K562 (cell line): ENCODE measurements at regions not wholly inside any gene's neighbourhood (a gene's known extent, or its start where the extent isn't known, plus 50 kb on each side); places are given as distances from the start of the nearest gene placed in this dataset.

Experiments
- ATAC-seq: fragments of 200-7000 bp; cut with Tn5 transposase; 3 replicates; pipeline ENCODE4 v1.9.1; 2020; ENCODE audit warnings: moderate library complexity
- BruUV-seq: library from RNA; stranded (reverse); fragments of 400-500 nt; replicated peaks from 2 replicates; lab custom pipeline; 2021; lab: Mats Ljungman, UMichigan
- CTCF ChIA-PET: fragments of 300-600 bp; formaldehyde crosslinking; extraction: SDS; loops from one replicate; lab custom pipeline; 2021; ENCODE audit warnings: low intra/inter-chr PET ratio; lab: Yijun Ruan, JAX
- POLR2A ChIA-PET: fragments of 300-600, 350-650 bp; sonication (Branson Sonifier 250); formaldehyde crosslinking; extraction: SDS; loops from one replicate; lab custom pipeline; 2021; ENCODE audit warnings: antibody characterized with exemption, inconsistent platforms; lab: Yijun Ruan, JAX
- DNase-seq, 4 experiments: peaks; one replicate each; pipeline versions ENCODE4 v3.0.0 to v3.0.0-alpha.2; 2011 to 2018; ENCODE audit warnings: low spot score in 3 of 4, mixed read lengths in 3 of 4; ENCODE audit errors: extremely low read depth in 1 of 4
- FAIRE-seq: peaks from 2 replicates; lab custom pipeline; 2011; peaks lifted over from hg19 to GRCh38; lab: Jason Lieb, UNC
- H2AFZ ChIP-seq: 2 replicates; pipeline ENCODE4 v1.6.0; 2011; ENCODE audit warnings: low read depth, low read length, control low read depth, inconsistent platforms
- H3K27ac ChIP-seq: fragments of 200-600 bp; 3 replicates; pipeline ENCODE4 v1.8.0; 2011; ENCODE audit warnings: low read depth, mild to moderate bottlenecking, control low read depth, inconsistent platforms, low read length, moderate library complexity, mixed read lengths; ENCODE audit errors: extremely low read depth
- H3K27me3 ChIP-seq, 2 experiments: fragments of 300-600 bp in 1 of 2; 2 replicates in 1 of 2; 3 replicates in 1 of 2; pipeline versions ENCODE4 v1.6.0 to v1.8.0; 2011; ENCODE audit warnings: inconsistent platforms in 2 of 2, low read length in 2 of 2, mild to moderate bottlenecking in 1 of 2, mixed read lengths in 1 of 2, moderate library complexity in 1 of 2; ENCODE audit not compliant: control insufficient read depth in 2 of 2, insufficient read depth in 2 of 2
- H3K36me3 ChIP-seq: fragments of 300-600 bp; 3 replicates; pipeline ENCODE4 v1.8.0; 2011; ENCODE audit warnings: mild to moderate bottlenecking, low read length, inconsistent platforms; ENCODE audit not compliant: control insufficient read depth, insufficient read depth
- H3K4me1 ChIP-seq, 2 experiments: fragments of 200-600 bp in 1 of 2; replicated peaks in 1 of 2; 2 replicates in 1 of 2; 3 replicates in 1 of 2; pipeline versions ENCODE4 v1.5.1 to v1.8.0; 2011; ENCODE audit warnings: inconsistent platforms in 2 of 2, low read length in 2 of 2, mild to moderate bottlenecking in 1 of 2, mixed read lengths in 1 of 2, moderate library complexity in 1 of 2; ENCODE audit not compliant: control insufficient read depth in 2 of 2, insufficient read depth in 2 of 2
- H3K4me2 ChIP-seq: 2 replicates; pipeline ENCODE4 v1.6.1; 2011; ENCODE audit warnings: low read length, control low read depth, inconsistent platforms, mixed read lengths; ENCODE audit not compliant: insufficient read depth
- H3K4me3 ChIP-seq: fragments of 200-600 bp; sonication (generic), shearing (Covaris generic); 2 replicates; pipeline ENCODE4 v1.5.1; 2016; ENCODE audit warnings: control low read depth, inconsistent platforms
- H3K79me2 ChIP-seq: fragments of 200-600 bp; 3 replicates; pipeline ENCODE4 v1.8.0; 2011; ENCODE audit warnings: low read length, inconsistent platforms; ENCODE audit not compliant: control insufficient read depth, insufficient read depth
- H3K9ac ChIP-seq, 2 experiments: 2 replicates each; pipeline versions ENCODE4 v1.6.0 to v1.6.1; 2011; ENCODE audit warnings: low read depth in 2 of 2, low read length in 2 of 2, control low read depth in 1 of 2, inconsistent platforms in 1 of 2, mild to moderate bottlenecking in 1 of 2, mixed read lengths in 1 of 2; ENCODE audit not compliant: insufficient read depth in 1 of 2
- H3K9me1 ChIP-seq: one replicate; pipeline ENCODE4 v1.6.0; 2011; ENCODE audit warnings: inconsistent platforms, mild to moderate bottlenecking, low read length, moderate library complexity; ENCODE audit not compliant: control insufficient read depth, insufficient read depth
- H3K9me3 ChIP-seq: replicated peaks from 2 replicates; pipeline ENCODE4 v1.5.1; 2011; ENCODE audit warnings: low read depth, low read length, inconsistent platforms; ENCODE audit not compliant: control insufficient read depth, insufficient read depth
- H4K20me1 ChIP-seq: replicated peaks from 2 replicates; pipeline ENCODE4 v1.6.1; 2011; ENCODE audit warnings: low read length, inconsistent platforms, mixed read lengths; ENCODE audit not compliant: control insufficient read depth, insufficient read depth
- ADNP ChIP-seq: fragments of 200-800 bp; sonication (Bioruptor generic); IDR thresholded peaks from 2 replicates; pipeline ENCODE4 v1.6.1; 2016; ENCODE audit warnings: missing genetic modification characterization, missing compliant biosample characterization
- CAMTA2 ChIP-seq: fragments of 250-450 bp; sonication (Bioruptor Pico); conservative IDR thresholded peaks from 2 replicates; pipeline ENCODE4 v1.5.1; 2022
- EHMT2 ChIP-seq: fragments of 450-650 bp; IDR thresholded peaks from 2 replicates; pipeline ENCODE4 v1.6.1; 2018; ENCODE audit warnings: antibody characterized with exemption
- KLF1 ChIP-seq: fragments of 450-650 bp; IDR thresholded peaks from 2 replicates; pipeline ENCODE4 v1.6.1; 2016; ENCODE audit warnings: missing genetic modification characterization, missing compliant biosample characterization
- MYBL2 ChIP-seq, 2 experiments: fragments of 450-650 bp in 1 of 2; sonication (generic) in 1 of 2; formaldehyde crosslinking in 1 of 2; IDR thresholded peaks; 2 replicates each; pipeline versions ENCODE4 v1.6.1 to v1.8.1; 2017 to 2022; ENCODE audit warnings: borderline replicate concordance in 1 of 2, inconsistent platforms in 1 of 2, low read depth in 1 of 2, mild to moderate bottlenecking in 1 of 2, missing genetic modification reagents in 1 of 2, moderate library complexity in 1 of 2
- PHF21A ChIP-seq: fragments of 450-650 bp; IDR thresholded peaks from 2 replicates; pipeline ENCODE4 v1.6.1; 2017; ENCODE audit warnings: low read depth, borderline replicate concordance
- PHF8 ChIP-seq: fragments of 200-600 bp; sonication (generic); IDR thresholded peaks from 2 replicates; pipeline ENCODE4 v1.6.1; 2012; ENCODE audit warnings: mixed run types, mild to moderate bottlenecking, inconsistent platforms, low read length, moderate library complexity, borderline replicate concordance
- SETDB1 ChIP-seq: IDR thresholded peaks from one replicate; pipeline ENCODE4 v1.6.1; 2012; ENCODE audit warnings: low read length, control low read depth, inconsistent platforms
- YBX1 ChIP-seq: fragments of 450-650 bp; IDR thresholded peaks from 2 replicates; pipeline ENCODE4 v1.7.1; 2016; ENCODE audit warnings: mild to moderate bottlenecking
- ZNF12 ChIP-seq: sonication (generic); formaldehyde crosslinking; IDR thresholded peaks from 2 replicates; pipeline ENCODE4 v1.4.0; 2020; ENCODE audit warnings: mild to moderate bottlenecking, missing genetic modification reagents
- ZNF75A ChIP-seq: fragments of 450-650 bp; formaldehyde crosslinking; IDR thresholded peaks from 2 replicates; pipeline ENCODE4 v1.4.0; 2020; ENCODE audit warnings: mild to moderate bottlenecking
- WGBS: fragments of 100-300 bp; shearing (Covaris generic); methylation state at CpG from one replicate; pipeline ENCODE4 v1.1.6; 2016; ENCODE audit warnings: low coverage, mixed read lengths; ENCODE audit not compliant: insufficient coverage; ENCODE audit errors: missing lambda C conversion rate; 5-methylcytosine and 5-hydroxymethylcytosine counted together
- in situ Hi-C: fragments of 300-500 bp; cut with MboI; formaldehyde crosslinking; loops from 4 replicates; pipeline ENCODE4 v1.15.0; 2018; ENCODE audit warnings: inconsistent platforms, mixed read lengths
- intact Hi-C: fragments of 100-400 bp; cut with micrococcal nuclease; formaldehyde crosslinking; loops from 2 replicates; pipeline ENCODE4 v1.14.2; 2022
- TF ChIP-seq, protein P1 (sequence below): fragments of 250-450 bp; sonication (Bioruptor Pico); IDR thresholded peaks from 2 replicates; pipeline ENCODE4 v1.5.0; 2020; ENCODE audit warnings: mild to moderate bottlenecking, borderline replicate concordance
- TF ChIP-seq, protein P2 (sequence below): sonication (generic); formaldehyde crosslinking; IDR thresholded peaks from 2 replicates; pipeline ENCODE4 v1.8.0; 2022; ENCODE audit warnings: missing genetic modification reagents, mild to moderate bottlenecking, moderate library complexity, borderline replicate concordance

DNA sequence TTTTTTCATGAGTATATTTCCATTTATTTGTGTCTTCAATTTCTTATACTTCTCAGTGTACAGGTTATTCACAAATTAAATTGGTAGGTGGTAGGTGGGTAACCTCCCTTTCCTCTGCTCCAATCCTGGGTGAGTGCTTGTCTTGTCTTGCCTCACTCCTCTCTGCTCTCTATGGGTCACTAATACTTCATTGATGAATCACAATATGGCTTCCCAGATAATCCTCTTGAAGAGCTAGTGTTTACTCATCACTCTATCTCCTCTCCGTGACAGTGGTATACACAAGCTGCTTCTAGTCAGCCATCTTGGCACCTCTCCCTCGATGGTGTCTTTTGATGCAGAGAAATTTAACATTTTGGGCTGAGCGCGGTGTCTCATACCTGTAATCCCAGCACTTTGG lies 331.8 kb upstream of the NMUR2 start:
- POLR2A ChIA-PET, result no interaction called here
- DNase-seq (no peak), FAIRE-seq (no peak), ATAC-seq (no peak)
- CTCF ChIA-PET, result no interaction called here
- no peaks in the 10 kb centered on the region for H3K79me2 ChIP-seq
- no peaks in the 10 kb centered on the region for H4K20me1 ChIP-seq
- no peak overlapping the region for H3K4me2 ChIP-seq
- intact Hi-C loops (no loop called here), in situ Hi-C loops (no loop called here)
- 5% methylated on average over 4 of the region's 4 CpGs for WGBS
- no peaks in the 10 kb centered on the region for H3K36me3 ChIP-seq
- no peak overlapping the region for H3K9ac ChIP-seq
- no TSS peak for BruUV-seq
- H3K4me1 ChIP-seq, result no peaks in the 10 kb centered on the region
- H3K27ac ChIP-seq, result no peak overlapping the region
- no peak for TF ChIP-seq MYBL2 (IDR thresholded peaks at IDR 0.05; ENCODE audit: low read depth)
- TF ChIP-seq MYBL2 (CRISPR knock-in tag; IDR thresholded peaks at IDR 0.05; ENCODE audit: borderline replicate concordance), result no peak
- no peak for TF ChIP-seq PHF21A
- TF ChIP-seq, protein P1, sequence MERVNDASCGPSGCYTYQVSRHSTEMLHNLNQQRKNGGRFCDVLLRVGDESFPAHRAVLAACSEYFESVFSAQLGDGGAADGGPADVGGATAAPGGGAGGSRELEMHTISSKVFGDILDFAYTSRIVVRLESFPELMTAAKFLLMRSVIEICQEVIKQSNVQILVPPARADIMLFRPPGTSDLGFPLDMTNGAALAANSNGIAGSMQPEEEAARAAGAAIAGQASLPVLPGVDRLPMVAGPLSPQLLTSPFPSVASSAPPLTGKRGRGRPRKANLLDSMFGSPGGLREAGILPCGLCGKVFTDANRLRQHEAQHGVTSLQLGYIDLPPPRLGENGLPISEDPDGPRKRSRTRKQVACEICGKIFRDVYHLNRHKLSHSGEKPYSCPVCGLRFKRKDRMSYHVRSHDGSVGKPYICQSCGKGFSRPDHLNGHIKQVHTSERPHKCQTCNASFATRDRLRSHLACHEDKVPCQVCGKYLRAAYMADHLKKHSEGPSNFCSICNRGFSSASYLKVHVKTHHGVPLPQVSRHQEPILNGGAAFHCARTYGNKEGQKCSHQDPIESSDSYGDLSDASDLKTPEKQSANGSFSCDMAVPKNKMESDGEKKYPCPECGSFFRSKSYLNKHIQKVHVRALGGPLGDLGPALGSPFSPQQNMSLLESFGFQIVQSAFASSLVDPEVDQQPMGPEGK (CRISPR knock-in tag), result no peak
- H3K9me1 ChIP-seq, result no peaks in the 10 kb centered on the region
- H3K9me3 ChIP-seq, result no peaks in the 10 kb centered on the region
- H2AFZ ChIP-seq, result no peak overlapping the region
- no peak overlapping the region for H3K4me3 ChIP-seq
- no peaks in the 10 kb centered on the region for H3K27me3 ChIP-seq

DNA sequence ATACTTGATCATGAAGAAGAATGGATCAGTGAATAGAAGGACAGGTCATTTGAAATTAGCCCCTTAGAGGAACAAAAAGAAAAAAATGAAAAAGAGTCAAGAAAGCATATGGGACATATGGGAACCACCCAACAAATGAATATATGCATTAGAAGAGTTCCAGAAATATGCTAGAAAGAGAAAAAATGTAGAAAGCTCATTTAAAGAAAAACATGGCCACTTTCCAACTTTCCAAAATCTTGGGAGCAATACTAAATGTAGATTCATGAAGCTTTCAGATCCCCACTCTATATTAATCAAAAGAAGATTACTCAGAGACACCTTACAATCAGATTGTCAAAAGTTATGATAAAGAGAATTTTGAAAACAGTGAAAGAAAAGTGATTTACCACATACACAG lies 334.8 kb upstream of the NMUR2 start:
- intact Hi-C loops, result no loop called here
- in situ Hi-C loops, result no loop called here
- no peak overlapping the region for H3K9ac ChIP-seq
- H3K36me3 ChIP-seq, result no peaks in the 10 kb centered on the region
- H3K4me2 ChIP-seq, result no peak overlapping the region
- DNase-seq, result no peak
- FAIRE-seq, result no peak
- ChIA-PET POLR2A (no interaction called here), CTCF (no interaction called here)
- no peaks in the 10 kb centered on the region for H3K4me1 ChIP-seq
- H3K27me3 ChIP-seq, result no peaks in the 10 kb centered on the region
- H3K79me2 ChIP-seq, result no peaks in the 10 kb centered on the region
- H2AFZ ChIP-seq, result no peak overlapping the region
- H4K20me1 ChIP-seq, result no peaks in the 10 kb centered on the region
- no peak for ATAC-seq
- BruUV-seq, result no TSS peak
- no peak overlapping the region for H3K4me3 ChIP-seq
- no peak overlapping the region for H3K27ac ChIP-seq
- no peaks in the 10 kb centered on the region for H3K9me3 ChIP-seq
- no peaks in the 10 kb centered on the region for H3K9me1 ChIP-seq
- TF ChIP-seq KLF1 (tag) (no peak), PHF8 (no peak), ZNF75A (CRISPR knock-in tag) (no peak), ADNP (tag) (no peak), ZNF12 (CRISPR knock-in tag) (no peak), PHF21A (no peak), YBX1 (no peak), CAMTA2 (CRISPR knock-in tag) (no peak), EHMT2 (no peak), SETDB1 (no peak)
- TF ChIP-seq, protein P2, sequence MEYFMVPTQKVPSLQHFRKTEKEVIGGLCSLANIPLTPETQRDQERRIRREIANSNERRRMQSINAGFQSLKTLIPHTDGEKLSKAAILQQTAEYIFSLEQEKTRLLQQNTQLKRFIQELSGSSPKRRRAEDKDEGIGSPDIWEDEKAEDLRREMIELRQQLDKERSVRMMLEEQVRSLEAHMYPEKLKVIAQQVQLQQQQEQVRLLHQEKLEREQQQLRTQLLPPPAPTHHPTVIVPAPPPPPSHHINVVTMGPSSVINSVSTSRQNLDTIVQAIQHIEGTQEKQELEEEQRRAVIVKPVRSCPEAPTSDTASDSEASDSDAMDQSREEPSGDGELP, result no peak
- TF ChIP-seq, all 486 proteins: peak for 0
